ENCODE measurements at regions not wholly inside any gene's neighbourhood (a gene's known extent, or its start where the extent isn't known, plus 50 kb on each side); places are given as distances from the start of the nearest gene placed in this dataset.

DNA sequence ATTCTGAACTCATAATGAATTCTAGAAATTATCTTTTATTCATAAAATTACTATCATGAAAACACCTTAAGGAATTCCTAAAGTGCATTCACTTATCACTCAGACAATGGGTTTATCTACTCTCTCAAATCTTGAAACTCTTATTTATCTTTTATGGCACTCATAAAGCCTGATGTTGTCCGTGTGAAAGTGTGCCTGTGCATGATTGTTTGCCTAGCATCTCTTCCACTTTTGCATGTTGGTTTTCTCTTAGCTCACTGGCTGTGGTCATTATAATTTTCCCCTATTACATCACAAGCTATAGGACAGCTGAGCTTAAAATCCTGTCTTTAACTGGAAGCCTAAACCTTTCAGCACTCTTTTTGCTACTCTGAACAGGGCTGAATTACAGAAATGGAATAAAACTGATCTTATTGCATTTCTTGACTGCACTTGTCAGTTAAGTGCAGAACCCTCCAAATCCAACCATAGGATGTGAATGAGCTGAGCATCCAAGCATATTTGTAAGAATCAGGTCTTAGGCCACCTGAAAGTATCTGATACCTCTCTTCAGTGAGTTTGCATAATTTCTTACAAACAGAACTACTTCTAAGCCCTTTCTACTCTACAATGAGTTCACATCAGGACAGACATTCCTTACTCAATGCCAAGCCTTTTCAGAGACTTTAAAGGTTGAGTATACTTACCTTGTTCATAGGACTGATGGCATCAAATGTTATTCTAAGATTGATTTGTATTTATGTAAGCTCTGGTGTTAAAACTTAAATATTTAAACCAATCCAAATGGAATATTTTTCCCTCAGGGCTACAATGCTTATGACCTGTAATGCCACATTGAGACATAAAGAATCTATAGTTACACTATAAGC, 221.2 kb upstream of the KITLG start:
- DNase-seq = no peak

DNA sequence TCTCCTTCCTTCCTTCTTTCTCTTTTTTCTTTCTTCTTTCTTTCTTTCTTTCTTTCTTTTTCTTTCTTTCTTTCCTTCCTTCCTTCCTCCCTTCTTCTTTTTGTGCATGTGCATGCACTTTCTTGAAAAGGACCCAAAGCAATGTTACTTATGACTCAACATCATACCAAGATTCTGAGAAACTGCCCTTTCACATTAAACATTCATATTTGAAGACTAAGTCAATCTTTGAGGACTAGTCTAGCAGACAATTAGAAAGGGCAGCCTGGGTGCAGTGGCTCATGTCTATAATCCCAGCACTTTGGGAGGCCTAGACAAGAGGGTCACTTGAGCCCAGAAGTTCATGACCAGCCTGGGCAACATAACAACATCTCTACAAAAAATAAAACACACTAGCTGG, 212.8 kb upstream of the KITLG start:
- DNase-seq = no peak

DNA sequence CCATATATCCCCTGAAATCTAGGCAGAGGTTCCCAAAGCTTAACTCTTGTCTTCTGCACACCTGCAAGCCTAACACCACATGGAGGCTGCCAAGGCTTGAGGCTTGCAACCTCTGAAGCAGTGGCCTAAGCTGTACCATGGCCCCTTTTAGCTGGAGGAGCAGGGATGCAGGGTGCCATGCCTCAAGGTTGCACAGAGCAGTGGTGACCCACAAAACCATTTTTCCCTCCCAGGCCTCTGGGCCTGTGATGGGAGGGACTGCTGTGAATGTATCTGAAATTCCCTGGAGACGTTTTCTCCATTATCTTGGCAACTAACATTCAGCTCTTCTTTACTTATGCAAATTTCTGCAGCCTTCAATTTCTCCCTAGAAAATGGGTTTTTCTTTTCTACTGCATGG, 210.0 kb upstream of the KITLG start:
- no peak for DNase-seq

DNA sequence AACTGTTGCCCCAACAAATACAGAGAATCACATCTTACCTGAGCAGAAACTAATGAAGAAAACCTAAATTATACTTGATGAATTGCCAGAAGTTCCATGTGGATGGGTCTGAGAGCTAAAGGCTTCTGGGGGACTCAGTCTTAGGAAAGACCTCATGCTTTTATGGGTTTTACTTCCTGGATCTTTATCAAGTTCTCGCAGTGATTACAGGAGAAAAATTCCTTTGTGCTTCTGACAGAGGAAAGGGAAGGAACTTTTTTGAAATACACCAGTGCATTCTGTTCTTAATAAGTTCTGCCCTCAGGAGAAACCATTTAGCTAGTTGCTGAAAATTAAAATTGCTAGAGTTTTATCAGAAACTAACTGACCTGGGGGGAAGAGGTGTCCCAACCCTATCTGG, 203.9 kb upstream of the KITLG start:
- DNase-seq = no peak

DNA sequence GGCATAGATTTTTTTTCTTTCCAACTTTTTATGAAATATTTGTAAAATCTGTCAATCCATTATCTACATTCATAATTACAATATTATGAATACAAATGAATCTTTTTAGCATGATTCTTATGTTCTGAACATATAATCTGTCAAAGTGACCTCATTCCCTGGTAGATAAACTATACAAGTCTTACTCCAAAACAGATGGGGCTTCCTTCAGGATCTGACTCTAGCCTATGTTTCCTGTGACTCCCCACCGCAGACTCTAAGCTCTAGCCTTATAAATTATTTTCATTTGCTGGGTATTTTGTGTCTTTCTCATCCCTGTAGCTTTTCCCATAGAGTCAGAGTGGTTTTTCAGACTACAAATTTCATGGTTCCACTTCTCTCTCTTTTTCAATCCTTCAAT, 202.1 kb upstream of the KITLG start:
- no peak for DNase-seq

DNA sequence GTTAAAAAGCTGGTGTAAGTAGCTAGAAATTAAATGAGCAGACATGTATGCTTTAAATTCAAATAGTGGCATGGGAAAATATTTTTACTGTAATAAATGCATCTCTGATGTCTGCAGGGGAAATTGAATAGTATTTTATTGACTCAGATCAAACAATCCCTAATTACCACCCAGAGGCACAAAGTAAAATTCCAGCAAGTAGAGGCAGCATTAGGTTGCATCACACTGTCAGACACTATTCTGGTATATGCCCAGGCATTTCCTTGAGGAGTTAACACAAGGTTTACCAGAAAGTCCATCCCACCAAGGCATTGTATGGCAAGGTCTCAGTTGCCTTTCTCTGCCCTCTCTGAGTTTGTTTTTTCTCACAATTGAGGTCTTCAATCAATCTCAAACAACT, 201.6 kb upstream of the KITLG start:
- DNase-seq = no peak

DNA sequence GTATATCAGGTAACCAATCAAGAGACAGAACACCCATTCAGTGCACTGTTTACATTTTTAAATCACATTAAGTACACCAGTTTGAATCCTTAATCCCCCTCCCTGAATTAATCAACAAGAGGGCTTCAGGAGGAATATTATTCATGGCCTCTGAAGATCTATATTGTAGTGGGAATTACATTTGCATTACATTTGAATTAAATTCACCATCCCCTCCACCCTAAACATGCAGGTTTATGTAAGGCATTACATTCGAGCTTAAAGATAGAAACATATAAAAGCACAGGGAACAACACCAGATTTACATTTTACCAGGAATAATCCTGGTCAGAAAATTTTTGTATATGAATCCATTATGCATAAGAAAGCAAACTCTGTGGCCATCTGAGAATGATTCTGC, 197.8 kb upstream of the KITLG start:
- DNase-seq = no peak

DNA sequence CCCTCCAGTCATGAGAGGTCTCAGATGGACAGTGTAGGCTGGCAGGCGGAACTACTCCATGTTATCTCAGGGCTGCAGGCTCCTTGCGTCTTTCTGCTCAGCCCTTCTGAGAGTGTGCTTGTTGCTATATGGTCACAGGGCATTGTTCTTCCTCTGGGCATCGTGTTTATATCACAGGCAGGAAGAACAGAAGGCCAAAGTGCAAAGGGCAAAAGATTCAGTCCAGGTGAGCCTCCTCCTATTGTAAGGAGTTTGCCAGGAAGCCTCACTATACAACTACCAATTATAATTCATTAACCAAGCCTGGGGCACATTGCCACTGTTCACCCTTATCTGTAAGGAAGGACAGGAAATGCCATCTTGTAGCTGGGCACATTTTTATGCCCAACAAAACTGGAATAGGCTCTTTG, 195.5 kb upstream of the KITLG start:
- no peak for DNase-seq

DNA sequence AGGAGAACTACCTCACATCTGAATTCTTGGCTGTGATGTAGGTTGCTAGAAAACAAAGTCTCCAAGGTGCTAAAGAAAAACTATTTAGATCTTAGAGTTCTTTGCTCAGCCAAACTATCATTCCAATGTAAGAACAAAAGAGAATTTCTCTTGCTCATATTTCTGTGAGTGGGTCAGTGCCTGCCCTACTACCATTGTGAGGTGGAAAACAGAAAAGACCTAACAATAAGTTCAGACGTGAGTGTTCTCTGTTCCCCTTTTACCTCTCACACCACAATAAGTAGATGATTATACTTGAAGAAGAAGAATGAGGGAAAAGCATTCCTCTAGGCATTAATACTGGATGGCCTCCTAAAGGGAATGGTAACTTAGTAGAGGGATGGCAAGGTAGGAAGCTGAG, 187.4 kb upstream of the KITLG start:
- DNase-seq = no peak

DNA sequence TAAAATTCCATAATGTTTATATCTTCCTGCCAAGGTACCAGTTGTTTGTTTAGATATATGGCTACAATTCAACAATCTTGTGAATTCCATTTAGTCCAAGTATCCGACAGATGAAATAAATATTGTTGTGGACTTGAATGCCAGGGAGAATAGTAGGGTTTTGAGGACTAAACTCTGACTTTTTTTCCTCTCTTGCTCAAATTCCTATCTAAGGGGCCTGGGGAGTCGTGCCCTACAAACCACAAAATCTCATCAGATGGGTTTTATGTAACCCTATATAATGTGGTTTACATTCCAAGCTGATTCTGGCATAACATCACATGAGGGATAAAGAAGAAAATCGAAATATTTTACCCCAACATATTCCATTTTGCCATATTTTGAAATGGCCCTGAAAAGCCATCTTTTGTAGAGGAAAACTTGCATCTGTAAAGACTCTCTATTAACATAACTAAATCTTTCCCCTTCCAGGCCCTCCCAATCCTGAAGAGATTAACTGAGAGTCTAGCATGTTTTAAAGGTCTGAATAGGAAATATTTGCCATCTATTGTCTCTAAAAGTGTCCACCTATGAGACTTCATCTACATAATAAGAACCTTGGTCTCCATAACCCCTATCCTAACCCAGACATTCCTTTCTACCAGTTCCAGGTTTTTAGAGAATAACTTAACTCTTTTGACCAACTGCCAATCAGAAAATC, 184.7 kb upstream of the KITLG start:
- no peak for DNase-seq

DNA sequence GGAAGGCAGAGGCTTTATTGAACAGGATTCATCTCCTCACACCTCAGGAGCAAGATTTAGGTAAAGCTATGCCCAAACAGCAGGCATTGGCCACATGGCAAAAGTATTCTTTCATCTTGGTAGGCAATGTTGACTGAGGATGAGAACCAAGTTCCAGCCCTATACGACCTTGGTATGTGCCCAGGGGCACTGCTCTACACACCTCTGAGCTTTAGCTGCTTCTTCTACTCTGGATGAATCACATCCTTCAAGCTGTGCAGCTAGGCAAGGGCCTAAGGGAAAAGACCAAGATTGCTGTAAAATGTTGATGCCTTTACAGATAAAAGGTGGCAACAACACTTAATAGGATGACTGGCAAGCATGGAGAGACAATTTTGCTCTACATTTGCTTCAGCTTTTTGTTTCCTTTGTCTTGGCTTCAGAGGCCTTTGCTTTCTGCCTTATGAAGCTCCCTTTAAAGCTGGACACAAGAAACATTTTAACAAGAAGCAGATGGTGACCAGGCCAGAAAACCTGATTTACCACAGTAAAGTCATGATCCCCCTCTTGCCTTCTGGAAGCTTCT, 183.3 kb upstream of the KITLG start:
- DNase-seq = no peak

DNA sequence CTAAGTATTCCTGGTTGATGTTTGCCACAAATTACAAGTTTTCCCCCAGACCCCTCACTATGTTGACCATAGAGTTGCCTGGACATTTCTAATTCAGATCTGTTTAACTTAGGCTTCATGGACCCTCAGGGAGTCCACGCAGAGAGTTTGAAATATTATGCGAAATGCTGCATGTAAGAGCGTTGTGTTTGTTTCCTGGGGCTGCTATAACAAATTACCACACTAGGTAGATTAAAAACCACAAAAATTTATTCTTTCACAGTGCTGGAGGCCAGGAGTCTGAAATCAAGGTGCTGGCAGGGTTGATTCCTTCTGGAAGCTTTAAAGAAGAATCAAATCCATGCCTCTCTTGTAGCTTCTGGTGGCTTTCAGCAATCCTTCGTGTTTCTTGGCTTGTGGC, 177.9 kb upstream of the KITLG start:
- DNase-seq = no peak

DNA sequence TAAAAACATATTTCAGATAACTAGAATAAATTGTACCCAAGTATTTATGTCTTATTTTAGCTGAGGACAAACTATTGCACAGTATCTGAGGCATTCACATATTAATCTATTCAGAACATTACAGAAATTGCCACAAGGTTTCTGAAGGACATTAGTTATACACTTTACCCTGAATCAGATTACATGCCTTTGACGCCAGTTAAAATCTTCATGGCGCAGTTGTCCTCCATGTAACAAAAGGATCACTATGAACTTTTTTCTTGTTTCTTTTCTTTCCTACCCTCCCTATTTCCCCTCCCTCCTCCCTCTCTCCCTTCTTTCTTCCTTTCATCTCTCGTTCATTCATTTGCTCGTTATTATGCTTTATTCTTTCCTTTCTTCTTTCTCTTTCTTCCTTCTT, 176.6 kb upstream of the KITLG start:
- DNase-seq = no peak

DNA sequence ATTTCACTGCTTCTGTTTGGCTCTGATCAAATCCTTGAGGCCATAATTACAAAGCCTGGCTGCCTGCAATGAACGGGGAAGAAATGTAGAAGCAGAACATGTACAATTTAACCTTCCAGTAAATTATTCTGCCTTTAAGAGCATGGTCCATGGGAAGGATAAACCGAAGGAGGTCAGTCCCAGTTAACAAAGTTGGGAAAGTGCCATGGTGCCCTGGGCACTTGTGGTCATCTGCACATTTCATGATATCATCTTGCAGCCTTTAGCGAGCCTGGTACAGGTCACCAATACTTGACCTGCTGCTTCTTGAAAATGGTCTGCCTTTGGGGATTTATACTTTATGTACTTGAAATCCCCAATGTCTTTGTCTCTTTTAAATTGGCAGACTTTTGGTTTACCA, 175.9 kb upstream of the KITLG start:
- no peak for DNase-seq

DNA sequence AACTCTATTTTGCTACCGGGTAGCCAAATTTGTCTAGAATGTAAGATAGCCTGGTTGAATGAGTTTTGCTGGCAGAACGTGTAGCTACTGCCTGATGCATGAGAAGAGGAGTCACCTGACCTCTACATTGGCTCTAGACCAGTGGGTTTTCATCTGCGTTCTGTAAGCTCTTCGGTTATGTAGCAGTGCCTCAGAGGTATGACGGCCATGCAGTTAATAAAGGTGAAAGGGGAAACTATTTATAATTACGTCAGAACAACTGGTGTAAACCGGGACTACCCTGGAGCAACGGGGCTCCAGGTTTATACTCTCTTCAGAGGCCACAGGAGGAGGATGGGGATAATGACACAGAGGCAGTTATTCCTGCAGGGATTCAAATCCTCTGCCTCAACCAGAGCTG, 173.4 kb upstream of the KITLG start:
- no peak for DNase-seq

DNA sequence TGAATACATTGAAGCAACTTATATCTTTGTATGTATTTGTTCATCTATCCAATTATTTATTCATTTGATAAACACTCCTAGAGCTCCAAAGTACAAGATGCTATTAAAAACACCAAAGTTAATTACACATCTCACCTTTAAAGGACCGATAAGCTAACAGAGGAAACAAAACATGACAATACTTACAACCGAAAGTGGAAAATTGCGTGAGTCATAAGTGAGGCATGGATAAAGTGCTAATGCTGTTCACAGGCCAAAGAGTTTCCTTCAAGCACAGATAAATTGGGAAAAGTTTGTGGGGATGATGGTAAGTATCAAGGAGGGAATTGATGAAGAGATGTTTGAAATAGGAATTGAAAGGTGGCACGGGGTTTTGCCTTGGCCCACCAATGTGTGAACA, 172.8 kb upstream of the KITLG start:
- DNase-seq = no peak

DNA sequence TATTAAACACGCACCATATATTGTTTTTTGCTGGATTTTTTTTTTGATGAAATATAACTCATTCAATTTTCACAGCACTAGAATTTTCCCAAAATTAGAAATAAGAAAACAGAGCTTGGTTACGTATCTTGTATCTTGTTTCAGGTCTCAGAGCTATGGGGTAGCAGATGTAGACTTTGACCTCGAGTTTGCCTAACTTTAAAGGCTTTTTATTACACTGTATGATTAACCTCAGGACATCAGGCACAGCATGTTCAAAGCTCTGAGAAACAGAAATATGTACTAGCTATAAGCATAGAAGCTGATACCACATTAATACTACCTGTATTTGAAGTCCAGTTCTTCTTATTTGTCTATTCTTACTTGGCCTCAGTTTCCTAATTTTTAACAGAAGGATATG, 171.9 kb upstream of the KITLG start:
- no peak for DNase-seq

DNA sequence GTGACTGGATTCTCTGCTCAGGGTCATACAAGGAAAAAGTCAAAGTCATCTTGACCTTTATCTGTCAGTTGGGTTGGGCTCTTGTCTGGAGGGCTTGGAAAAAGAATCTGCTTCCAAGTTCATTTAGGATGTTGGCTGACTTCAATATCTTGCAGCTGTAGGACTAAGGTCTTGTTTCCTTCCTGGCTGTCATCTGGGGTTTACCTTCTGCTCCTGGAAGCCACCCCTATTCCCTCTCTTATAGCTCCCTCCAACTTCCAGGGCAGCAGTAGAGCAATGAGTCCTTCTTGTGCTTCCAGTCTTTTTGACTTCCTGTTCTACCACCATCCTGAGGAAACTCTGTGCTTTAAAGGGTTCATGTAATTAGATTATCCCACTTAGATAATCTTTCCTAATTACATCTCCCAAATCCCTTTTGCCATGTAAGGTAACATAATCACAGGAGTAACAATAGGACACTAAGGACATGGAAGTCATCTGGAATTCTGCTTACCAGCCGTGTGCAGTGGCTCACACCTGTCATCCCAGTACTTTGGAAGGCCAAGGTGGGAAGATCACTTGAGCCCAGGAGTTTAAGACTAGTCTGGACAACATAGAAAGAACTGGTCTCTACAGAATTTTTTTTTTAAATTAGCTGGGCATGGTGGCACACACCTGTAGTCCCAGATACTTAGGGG, 170.7 kb upstream of the KITLG start:
- DNase-seq = no peak

DNA sequence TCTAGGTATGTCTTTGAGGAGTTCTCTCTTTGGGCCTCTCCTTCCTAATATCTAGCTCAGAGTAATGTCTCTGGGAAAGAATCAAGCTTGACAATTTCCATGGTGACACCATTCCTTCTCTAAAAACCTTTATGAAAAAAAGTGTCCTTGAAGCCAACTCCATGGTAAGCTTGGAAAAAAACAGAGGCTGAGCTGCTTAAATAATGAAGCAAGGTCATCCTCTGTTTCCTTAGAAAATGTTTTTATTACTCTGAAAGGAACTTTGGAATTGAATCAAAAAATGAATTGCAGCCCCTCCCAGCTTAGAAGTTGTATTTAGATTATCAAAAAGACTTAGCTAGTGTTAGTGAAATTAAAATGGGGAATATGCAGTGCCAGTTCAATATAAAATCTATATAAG, 166.1 kb upstream of the KITLG start:
- no peak for DNase-seq

DNA sequence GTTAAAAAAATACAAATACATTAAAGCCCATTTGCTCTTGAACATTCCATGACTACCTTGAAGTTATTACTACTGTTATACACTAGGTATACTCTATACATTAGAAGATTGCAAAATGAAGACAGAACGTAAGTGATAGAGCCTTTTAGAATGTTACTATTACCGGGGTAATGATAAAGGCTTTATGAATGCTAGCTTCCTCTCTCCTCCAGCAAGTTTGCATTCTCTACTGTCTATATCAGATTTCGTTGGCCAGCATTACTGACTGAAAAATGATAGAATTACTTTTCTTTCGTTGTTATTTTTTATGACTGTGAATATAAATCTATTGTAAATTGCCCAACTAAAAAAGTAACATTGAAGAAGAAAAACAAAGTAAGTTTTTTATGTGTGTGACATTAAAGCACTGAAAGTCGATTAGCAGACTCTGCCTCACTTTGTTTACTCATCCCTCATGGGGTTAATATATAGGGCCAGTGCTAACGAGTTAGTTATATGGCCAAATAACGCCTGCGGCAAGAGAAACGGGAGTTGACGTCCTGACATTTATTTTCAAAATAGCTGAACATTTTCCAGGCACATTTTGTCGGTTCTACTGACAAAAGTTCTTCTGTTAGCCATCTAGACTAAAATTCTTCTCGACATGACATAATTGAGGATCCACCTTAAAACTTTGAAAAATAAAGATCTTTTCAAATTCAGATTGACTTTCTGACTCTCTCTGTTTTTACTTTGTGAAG, 163.8 kb upstream of the KITLG start:
- DNase-seq = no peak

DNA sequence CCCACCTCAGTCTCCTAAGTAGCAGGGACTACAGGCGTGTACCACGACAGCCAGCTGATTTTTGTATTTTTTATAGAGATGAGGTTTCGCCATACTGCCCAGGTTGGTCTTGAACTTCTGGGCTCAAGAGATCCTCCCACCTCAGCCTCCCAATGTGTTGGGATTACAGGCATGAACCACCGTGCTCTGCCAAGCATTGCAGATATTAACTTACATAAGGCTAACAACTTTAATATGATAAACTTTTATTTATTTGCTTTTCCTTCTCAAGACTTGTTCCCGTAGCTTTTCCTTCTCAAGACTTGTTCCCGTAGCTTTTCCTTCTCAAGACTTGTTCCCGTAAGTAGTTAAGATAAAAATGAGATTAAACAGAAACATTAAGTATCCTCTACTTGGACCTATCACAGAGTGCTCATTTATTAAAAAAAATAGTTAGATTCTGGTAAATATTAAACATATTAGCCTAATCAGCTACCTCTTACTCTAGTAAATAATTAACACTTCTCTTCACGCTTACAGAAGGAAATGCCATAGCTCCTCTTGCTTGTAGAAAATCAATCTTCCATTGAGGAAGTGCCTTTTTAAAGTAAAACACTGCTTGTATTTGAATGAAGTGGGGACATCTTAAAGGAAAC, 157.7 kb upstream of the KITLG start:
- no peak for DNase-seq

DNA sequence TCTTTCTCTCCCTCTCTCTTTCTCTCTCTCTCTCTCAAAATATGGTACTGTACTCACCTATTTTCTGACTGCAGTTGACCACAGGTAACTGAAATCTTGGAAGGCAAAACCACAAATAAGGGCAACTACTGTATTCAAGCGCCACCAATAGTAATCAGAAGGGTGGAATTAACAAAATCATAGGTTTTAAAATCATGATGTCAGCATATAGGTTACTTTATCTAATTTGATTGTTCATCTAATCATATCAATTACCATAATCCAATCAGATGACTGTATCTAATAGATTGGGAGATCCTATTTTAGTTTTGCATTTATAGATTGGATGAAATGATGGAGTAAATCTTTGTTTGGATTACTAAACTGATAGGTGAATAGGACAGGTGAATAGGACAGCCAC, 155.8 kb upstream of the KITLG start:
- no peak for DNase-seq

DNA sequence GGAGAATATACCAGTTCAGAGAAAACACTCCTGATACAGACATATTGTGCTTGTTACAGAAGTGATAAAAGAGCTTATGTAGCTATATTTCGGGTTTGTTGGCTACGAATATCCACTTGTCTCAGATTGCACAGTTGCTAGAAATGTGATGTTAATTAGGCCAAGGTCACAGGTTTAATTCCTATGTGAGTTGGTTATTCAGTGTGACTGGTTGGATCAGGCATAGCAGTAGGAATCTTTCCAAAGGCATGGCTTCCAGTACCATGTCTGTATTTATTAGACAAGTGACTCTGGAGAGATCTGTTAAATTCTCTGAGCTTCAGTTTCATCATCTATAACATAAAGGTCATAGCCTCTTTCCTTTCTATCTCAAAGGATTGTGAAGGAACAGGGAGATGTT, 152.7 kb upstream of the KITLG start:
- no peak for DNase-seq

Measured in activated T-cell treated with anti-CD3 and anti-CD28 coated beads for 4 hours (primary cell).